HG03571 (cell line): ENCODE measurements at regions not wholly inside any gene's neighbourhood (a gene's known extent, or its start where the extent isn't known, plus 50 kb on each side); places are given as distances from the start of the nearest gene placed in this dataset.
"Not testable (repeated sequence)": the region's sequence is repeated elsewhere in the genome, so short reads cannot be mapped to it uniquely, and the experiment has no call there.

Source experiments
- ATAC-seq: cut with Tn5 transposase; IDR thresholded peaks from one replicate; pipeline ENCODE4 v1.9.1; 2021; ENCODE audit not compliant: unreplicated experiment

DNA sequence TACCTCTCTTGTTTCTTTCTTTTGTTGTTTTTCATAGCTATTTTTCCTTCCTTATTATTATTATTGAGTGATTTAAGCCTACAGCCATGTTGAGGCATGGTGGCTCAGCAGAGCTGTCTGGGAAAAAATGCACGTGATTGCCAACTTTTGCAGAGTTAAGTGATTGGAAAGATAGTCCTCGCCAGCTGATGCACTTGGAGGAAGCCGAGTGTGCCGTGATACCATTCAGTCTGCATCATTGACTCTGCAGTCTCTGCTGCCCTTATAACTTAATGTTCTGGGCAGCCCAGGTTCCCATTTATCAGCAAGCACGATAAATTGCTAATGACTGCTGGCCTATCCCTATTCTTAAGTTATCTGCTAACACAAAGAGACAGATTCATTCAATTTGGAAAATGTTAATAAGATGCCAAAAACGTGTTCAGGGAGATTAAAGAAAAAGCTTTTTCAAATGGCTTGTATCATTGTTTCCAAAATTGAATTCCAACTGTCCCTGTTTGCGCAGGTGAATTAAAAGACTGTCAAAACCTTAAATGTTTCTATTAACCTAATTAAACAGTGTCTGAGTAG is 232.9 kb upstream of the NPY start:
- no peak for ATAC-seq

DNA sequence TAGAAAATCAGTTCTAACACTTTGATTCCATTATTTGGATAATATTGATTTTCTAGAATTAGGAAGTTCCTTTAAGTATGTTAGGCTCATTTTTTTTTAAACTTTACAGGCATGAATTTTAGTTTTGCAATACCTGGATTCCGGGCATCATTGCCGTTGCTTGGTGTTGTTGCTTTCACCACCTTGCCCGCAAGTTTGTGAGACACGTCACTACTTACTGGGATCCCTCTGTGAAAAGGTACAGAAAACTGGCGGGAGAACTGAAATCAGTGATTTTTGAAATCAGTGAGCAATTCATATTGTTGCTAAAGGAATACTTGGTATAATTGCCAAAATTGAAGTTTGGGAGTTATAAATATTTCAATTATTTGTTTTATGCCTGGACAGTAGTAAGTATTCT is 232.3 kb upstream of the NPY start:
- no peak for ATAC-seq

DNA sequence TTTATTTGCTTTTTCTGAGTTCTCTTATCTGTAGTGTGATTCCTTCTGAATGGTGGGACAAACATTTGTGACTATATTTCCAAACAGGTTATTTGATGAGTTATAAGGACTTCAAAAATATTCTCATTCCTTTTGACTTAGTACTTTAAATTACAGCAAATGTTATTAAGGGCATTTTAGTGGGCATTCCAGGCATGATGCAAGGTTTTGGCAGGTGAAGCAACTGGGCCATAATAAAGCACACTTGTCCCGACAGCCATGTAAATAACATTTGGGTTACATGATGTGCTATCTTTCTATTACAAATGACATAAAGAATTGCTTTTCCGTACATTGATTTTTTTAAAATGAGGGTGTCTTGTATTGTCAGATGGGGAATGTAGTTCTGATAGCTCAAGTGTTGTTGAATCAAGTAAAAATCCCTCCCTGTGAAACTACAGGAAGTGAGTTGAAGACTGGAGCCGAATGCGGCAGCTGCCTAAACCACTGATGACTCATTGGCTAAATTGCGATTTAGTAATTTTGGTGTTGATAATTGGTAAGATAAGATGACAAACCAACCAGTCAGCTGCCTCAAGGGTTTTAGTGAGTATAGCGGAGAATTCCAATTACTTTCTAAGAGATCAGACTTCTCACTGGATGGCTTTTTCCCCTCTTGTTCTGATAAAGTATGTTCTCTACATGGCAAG is 231.3 kb upstream of the NPY start:
- no peak for ATAC-seq

GRCh38 chr7:24054236-24054635 is 229.8 kb upstream of the NPY start:
- no peak for ATAC-seq

DNA sequence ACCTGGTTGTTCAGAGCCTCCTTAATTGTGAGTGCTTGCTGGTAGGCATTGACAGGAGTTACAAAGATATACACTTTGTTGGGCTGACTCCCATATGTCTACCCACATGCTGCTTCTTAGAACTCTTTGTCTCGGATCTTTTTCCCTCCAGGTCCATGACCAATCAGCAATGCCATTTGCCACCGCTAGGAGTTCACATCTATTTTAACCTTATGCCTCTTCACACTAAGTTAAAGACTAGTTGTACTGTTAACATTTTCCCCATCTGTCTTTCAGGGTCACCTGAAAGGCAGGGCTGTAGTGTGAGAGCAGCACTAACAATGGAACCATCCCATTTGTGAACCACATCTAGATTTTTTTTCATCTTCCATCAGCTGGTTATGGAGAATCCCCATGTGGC is 226.7 kb upstream of the NPY start:
- ATAC-seq, result no peak

GRCh38 chr7:24058953-24059352 is 225.0 kb upstream of the NPY start:
- no peak for ATAC-seq

DNA sequence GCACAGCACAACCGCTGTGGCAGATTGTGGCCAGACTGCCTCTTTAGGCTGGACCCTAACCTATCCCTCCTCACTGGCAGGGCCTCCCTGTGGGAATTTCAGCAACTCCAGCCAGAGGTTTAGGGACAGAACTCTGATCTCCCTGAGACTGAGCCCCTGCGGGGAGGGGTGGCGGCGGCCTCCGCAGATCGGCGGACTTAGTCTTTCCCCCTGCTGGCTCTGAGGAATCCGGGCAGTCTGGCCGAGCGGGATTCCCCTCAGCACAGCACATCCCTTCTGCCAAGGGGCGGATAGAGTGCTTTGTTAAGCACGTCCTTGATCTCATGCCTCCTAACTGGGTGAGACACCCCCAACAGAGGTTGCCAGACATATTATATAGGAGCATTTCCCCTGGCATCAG is 224.2 kb upstream of the NPY start:
- no peak for ATAC-seq

DNA sequence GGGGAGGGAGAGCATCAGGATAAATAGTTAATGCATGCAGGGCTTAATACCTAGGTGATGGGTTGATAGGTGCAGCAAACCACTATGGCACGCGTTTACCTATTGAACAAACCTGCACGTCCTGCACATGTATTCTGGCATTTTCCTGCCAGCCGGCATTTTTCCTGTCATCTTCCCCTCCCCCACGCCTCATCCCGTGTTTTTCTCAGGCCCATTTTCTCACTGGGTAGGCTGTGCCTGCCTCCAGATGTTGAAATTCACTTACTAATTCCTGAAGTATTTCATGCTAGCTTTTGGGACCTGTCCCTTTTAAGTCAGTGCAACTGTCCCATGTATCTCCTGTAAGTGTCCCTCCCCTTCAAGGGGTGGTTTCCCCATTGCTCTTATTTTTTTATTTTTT is 220.3 kb upstream of the NPY start:
- ATAC-seq, result no peak

GRCh38 chr7:24069751-24070150 is 214.2 kb upstream of the NPY start:
- no peak for ATAC-seq

- ATAC-seq, result no peak
Measured at GRCh38 chr7:24073651-24074420, 210.2 kb upstream of the NPY start.

DNA sequence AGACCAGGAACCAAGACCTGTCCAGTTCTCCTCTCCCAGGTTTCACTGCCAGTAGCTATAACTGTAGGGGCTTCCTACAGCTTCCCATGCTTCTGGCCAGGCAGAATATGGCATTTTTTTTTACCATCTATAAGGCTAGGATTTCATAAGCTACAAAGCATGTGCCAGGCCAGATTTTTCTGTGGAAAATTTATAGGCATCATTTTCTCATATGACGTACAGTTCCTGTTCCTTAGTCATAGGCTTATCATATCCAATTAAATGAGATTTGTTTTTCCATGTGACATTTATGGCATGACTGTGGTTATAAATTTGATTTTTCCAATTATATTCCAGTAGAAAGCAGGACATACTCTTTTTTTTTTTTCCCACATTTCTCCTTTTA is 208.6 kb upstream of the NPY start:
- no peak for ATAC-seq

GRCh38 chr7:24082826-24083225 is 201.2 kb upstream of the NPY start:
- no peak for ATAC-seq

DNA sequence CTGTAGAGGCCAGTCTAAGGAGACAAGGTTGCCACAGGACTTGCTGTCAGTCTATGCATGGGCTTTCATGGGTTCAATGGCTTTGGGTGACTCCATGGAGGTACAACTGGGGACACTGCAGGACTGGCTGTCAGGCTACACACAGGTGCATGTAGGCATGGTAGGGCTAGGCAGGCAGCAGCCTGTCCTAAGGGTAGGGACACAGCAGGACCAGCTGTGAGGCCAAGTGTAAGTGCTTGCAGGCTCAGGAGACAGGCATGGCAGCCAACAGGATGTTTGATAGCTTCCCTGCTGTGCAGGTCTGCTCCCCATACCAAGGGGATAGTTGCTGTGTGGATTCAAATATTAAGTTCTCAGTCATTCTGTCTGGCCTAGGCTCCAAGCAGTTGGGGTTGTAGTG is 181.0 kb upstream of the NPY start:
- ATAC-seq, result no peak

DNA sequence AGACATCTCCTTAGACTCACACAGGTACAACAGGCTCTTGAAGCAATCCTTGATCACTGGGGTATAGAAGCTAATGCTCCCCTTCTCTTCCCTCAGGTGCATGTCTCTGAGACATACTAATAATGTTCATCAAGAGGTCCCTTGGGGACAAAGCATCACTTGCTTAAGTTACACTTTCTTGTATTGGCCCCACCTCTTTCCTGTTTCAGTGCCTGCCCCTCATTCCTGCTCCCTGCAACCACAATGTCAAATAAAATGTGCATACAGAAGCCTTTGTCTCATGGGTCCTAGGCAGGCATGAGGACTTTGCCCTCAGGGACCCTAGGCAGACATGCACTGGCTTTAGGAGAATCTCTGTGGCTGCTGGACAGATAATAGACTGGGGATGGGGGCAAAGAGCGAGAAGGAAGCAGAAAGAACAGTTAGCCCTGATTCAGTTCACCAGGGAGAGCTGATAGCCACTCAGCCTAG is 175.0 kb upstream of the NPY start:
- ATAC-seq, result peak; percentile 90

DNA sequence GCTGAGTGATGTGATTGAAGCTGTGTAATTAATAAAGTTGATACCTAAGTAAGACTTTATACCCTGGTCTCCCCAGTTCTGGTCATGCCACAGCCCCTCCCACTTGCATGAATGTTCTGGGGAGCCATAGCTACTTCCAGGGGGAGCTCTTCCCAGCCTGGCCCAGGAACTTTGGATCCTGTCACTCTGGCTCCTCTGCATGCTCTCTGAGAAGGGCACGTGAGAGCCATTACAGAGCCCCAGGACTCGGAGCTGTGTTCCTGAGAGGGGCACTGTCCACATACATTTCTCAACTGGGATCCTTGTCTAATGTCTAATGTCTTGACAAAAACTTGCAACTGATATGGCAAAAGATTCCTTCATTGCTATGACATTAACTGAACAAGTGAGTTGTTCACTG is 173.9 kb upstream of the NPY start:
- ATAC-seq, result no peak

GRCh38 chr7:24113506-24113905 is 170.5 kb upstream of the NPY start:
- no peak for ATAC-seq

GRCh38 chr7:24115661-24116060 is 168.3 kb upstream of the NPY start:
- ATAC-seq, result no peak

GRCh38 chr7:24117903-24118499 is 166.0 kb upstream of the NPY start:
- not testable (repeated sequence) for ATAC-seq

DNA sequence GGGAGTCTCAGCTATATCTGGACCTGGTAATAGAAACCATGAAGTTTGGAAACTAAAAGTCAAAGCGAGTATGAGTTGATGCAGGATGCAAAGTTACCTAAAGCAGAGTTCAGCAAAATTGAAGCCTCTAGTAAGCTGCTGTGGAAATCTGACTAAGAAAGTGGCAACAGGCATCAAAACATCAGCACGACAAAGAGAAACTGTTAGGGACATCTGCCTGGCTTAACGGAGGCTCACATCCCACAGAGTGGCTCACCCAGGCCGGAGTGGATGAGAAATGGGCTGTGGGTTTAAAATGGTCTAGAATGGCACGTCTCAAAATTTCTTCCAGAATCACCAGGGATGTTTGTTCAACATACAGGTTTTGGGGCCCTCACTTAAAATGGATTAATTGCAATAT is 164.1 kb upstream of the NPY start:
- ATAC-seq, result no peak

- no peak for ATAC-seq
Measured at GRCh38 chr7:24123076-24123475, 160.9 kb upstream of the NPY start.

- no peak for ATAC-seq
Measured at GRCh38 chr7:24125765-24126164, 158.2 kb upstream of the NPY start.

GRCh38 chr7:24127930-24128329 is 156.1 kb upstream of the NPY start:
- no peak for ATAC-seq
